Testis (tissue), 2 donors: ENCODE measurements at regions not wholly inside any gene's neighbourhood (a gene's known extent, or its start where the extent isn't known, plus 50 kb on each side); places are given as distances from the start of the nearest gene placed in this dataset.

ENCODE experiments used
- CTCF ChIP-seq, 3 experiments: fragments of 450-650 bp in 2 of 3; fragments of 200-600 bp in 1 of 3; sonication (generic) in 1 of 3; IDR thresholded peaks; one replicate each; pipeline ENCODE4 v1.5.1; 2016 to 2019; ENCODE audit warnings: antibody characterized with exemption in 3 of 3, mild to moderate bottlenecking in 2 of 3, moderate library complexity in 1 of 3
- POLR2A ChIP-seq: fragments of 450-650 bp; IDR thresholded peaks from one replicate; pipeline ENCODE4 v1.6.1; 2017; ENCODE audit warnings: antibody characterized with exemption, mild to moderate bottlenecking, moderate library complexity

DNA sequence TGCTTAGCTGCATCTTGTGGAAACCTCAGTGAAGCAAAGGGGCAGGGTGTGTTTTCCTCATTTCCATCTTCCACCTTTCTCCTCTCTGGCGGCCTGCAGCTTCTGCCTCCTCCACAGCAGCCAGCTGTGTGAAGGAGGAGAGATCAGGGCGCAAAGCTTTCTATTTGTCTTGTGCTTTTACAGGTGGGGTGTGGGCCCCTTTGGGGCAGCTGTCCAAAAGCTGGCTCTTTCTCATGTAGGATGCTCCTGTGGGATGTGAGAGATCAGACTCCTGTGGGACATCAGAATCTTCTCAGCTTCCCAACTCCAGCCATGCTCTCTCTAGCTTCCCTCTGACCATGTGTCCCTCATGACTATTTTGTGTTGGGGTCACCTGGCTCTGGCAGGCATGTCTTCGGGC lies 227.1 kb downstream of the MID1 start:
- no peak for TF ChIP-seq CTCF (IDR thresholded peaks at IDR 0.05)
- no peak for TF ChIP-seq POLR2A
